ENCODE measurements at regions not wholly inside any gene's neighbourhood (a gene's known extent, or its start where the extent isn't known, plus 50 kb on each side); places are given as distances from the start of the nearest gene placed in this dataset.

- no peak for TF ChIP-seq CTCF (IDR thresholded peaks at IDR 0.05 in 2 of 3, conservative IDR thresholded peaks at IDR 0.05 in 1 of 3; ENCODE audit: borderline replicate concordance in 1 of 3, insufficient read depth in 1 of 3, low read depth in 2 of 3, low read length in 2 of 3)
- no peak for TF ChIP-seq EZH2 (IDR thresholded peaks at IDR 0.05)
- no peak for TF ChIP-seq RAD21 (IDR thresholded peaks at IDR 0.05; ENCODE audit: low read depth)
- no peak for TF ChIP-seq ZNF274 (IDR thresholded peaks at IDR 0.05; ENCODE audit: low read depth, low read length)
- no peak for TF ChIP-seq CEBPB (IDR thresholded peaks at IDR 0.05; ENCODE audit: low read depth)
- no peak for TF ChIP-seq REST (IDR thresholded peaks at IDR 0.05; ENCODE audit: low read depth)
- TF ChIP-seq MAX (IDR thresholded peaks at IDR 0.05), result no peak
- no peak for TF ChIP-seq POLR2A (IDR thresholded peaks at IDR 0.05; ENCODE audit: borderline replicate concordance, extremely low read depth, insufficient read depth, insufficient read length)
- no peak for TF ChIP-seq SP1 (IDR thresholded peaks at IDR 0.05; ENCODE audit: low read depth)
- TF ChIP-seq ELF1 (IDR thresholded peaks at IDR 0.05; ENCODE audit: borderline replicate concordance, low read depth), result no peak
- no peak for TF ChIP-seq TCF7L2 (IDR thresholded peaks at IDR 0.05; ENCODE audit: borderline replicate concordance, extremely low read depth, insufficient read depth, insufficient read length)
- TF ChIP-seq JUND (IDR thresholded peaks at IDR 0.05), result no peak
- TF ChIP-seq EZH2phosphoT487 (IDR thresholded peaks at IDR 0.05; ENCODE audit: borderline replicate concordance), result no peak
- no peak for TF ChIP-seq ATF3 (IDR thresholded peaks at IDR 0.05)
Measured at GRCh38 chr5:104913841-104914281, 1351.3 kb upstream of the NUDT12 start.

Measured in HCT116 (cell line).